GM21737 (cell line): ENCODE measurements at regions not wholly inside any gene's neighbourhood (a gene's known extent, or its start where the extent isn't known, plus 50 kb on each side); places are given as distances from the start of the nearest gene placed in this dataset.
"Not testable (repeated sequence)": the region's sequence is repeated elsewhere in the genome, so short reads cannot be mapped to it uniquely, and the experiment has no call there.

Experiments used
- ATAC-seq: cut with Tn5 transposase; IDR thresholded peaks from one replicate; pipeline ENCODE4 v1.9.1; 2021; ENCODE audit warnings: mild to moderate bottlenecking, moderate library complexity; ENCODE audit not compliant: unreplicated experiment

DNA sequence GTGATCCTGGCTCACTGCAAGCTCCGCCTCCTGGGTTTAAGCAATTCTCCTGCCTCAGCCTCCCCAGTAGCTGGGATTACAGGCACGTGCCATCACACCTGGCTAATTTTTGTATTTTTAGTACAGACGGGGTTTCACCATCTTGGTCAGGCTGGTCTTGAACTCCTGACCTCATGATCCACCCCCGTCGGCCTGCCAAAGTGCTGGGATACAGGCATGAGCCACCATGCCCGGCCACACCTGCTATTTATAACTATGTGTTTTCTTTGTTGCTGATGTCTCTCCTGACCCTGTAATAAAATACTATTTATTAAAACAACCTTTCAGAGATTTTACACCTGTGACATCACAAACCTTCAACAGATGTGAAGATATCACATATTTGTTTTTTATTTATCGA, 736.5 kb upstream of the PCDH15 start:
- ATAC-seq: not testable (repeated sequence)

DNA sequence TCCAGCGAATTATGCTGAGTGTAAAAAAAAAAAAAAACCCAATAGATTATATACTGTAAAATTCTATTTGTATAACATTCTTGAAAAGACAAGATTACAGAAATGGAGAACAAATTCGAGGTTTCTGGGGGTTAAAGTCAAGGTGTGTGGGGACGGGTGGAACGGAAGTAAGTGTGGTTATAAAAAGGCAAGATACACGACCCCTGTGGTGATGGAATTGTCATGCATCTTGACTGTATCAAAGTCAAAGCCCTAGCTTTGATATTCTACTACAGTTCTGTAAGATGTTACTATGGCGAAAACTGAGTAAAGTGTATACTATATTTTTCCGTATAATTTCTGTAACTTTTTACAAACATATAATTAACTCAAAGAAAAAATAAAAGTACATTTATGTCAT, 718.2 kb upstream of the PCDH15 start:
- no peak for ATAC-seq

DNA sequence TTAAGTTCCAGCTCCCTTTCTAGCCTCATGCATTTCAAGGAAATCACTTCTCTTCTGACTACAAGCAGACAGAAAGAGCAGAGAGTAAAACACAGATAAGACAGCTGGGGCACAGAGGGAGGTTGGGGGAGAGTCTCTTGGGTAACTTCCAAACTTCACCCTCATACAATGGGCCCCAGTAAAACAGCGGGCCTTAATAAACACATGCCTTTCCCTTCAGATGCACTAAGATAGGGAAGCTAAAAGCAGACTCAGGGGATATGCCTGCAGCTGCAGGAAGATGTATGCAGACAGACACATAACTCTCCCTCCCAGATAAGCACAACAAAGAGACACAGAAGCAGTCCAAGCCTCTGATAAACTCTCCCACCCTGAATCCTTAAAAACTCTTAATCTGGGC, 717.4 kb upstream of the PCDH15 start:
- not testable (repeated sequence) for ATAC-seq

DNA sequence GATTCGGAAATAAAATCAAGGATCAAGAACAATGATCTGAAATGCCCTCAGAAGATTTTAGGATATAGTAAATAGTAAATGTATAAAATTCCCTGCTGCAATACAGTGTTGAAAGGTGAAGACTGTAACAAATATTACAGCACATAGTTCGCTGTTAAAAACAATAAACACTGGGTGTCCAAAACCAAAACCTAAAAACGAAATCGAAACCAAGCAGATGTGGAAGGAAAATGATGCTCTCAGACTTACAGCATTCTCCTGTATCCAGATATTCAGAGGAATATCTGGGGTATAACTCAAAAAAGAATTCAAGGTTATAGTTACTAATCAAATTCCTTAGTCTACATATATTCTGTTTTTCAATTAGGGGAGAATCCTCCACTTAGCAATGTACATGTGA, 708.1 kb upstream of the PCDH15 start:
- no peak for ATAC-seq

DNA sequence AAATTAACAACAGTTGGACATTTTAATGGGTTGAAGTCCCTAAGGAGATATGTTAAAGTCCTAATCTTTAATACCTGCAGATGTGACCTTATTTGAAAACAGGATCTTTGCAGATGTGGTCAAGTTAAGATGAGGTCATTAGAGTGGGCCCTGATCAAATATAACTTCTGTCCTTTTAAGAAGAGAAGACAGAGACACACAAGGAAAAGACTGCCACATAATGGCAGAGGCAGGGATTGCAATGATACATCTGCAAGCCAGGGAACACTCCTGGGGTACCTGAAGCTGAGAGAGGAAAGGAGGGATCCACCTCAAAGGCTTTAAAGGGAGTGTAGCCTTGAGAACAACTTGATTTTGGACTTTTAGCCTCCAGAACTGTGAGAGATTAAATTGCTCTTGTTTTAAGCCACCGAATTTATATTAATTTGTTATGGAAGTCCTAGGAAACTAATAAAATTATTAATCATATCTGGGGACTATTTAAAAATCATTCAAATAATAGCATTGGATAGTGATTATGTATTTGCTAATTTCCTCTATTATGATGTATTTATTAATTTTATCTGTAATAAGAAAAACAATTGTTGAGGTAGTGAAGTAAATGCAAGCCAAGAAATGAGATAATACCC, 700.0 kb upstream of the PCDH15 start:
- no peak for ATAC-seq

DNA sequence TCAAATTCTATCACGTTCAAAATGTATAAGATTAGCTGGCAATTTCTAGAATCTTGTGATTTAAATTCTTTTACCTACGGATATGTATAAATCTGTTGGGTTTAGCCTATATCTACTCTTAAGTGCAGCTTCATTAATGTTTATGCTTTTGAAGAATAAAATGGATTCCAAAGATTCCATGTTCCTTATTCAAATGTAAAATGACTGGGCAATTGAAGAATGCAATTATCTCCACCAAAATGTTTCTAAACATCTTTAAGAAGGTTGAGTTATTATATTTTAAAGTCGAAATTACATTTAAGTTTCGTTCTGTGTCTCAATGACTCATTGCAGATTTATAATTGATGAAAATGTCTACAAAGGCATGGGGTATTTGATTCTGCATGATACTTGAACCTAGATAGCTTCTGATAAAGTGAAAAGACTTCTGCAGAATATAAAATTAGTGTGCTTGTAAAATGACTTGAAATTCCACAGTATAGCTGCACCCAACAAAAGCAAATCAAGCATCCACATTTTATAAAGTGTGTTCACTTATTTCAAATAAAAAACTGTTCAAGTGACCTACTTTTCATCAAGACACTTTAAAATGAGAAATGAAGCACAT, 697.0 kb upstream of the PCDH15 start:
- no peak for ATAC-seq

DNA sequence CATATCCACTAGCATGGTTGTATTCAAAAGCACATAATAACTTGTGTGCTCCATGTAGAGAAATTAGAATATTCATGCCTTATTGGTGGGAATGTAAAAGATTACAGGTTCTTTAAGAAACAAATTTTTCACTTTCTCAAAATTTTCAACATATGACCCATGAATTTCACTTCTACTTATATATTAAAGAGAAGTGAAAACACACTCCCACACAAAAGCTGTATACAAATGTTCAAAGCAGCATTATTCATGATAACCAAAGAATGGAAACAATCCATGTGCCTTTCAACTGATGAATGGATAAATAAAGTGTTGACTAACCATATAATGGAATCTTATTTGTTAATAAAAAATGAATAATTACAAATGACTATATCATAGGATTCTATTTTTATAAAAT, 694.5 kb upstream of the PCDH15 start:
- no peak for ATAC-seq

DNA sequence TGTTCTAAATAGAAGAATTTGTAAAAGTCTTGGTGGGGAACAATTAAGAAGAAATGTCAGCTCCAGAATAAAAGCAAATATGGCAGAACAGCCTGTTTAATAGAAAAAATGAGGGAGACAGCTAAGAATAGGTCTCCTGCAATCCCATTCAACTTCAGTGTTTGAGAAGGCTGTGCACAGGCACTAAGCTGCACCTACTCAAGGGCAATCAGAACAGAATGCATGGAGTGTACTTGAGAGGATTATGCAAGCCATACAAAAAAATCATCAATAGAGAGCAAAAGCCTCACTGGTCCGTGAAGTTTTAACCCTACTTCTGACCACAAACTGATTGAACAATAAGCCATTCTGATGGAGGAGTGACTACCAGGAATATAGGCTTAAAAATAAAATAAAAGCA, 690.7 kb upstream of the PCDH15 start:
- no peak for ATAC-seq

DNA sequence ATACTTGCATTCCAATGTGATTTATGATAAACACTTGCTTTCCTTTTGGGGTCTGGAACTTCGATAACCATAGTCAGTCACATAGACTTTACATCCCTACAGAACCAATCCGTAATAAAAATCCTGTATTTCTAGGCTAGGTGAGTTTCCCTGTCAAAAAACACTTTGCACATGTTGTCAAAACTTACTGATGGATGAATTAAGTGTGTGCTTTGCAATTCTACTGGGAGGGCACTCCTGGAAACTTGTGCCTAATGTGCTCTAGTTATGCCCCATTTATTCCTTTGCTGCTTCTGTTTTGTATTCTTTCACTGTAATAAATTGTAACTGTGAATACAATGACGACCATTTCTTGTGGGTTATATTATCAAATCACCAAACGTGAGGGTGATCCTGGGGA, 684.8 kb upstream of the PCDH15 start:
- no peak for ATAC-seq

DNA sequence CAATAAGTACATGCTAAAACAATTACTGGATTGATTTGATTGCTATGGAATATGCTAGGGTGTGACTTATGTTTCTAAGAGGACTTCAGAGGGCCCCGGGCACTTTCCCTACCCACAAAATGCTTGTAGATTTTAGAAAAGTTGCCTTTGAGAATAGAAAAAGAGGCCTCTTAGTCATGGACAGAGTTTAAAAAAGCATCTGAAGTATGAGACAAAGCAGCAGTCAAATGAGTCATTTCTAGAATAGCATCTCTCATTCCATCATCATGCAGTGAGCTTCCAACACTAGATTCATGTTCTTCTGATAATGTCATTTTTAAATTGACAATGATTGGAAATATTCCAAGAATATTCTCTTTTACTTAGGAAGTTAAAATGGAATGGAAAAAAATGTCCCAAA, 675.1 kb upstream of the PCDH15 start:
- no peak for ATAC-seq

DNA sequence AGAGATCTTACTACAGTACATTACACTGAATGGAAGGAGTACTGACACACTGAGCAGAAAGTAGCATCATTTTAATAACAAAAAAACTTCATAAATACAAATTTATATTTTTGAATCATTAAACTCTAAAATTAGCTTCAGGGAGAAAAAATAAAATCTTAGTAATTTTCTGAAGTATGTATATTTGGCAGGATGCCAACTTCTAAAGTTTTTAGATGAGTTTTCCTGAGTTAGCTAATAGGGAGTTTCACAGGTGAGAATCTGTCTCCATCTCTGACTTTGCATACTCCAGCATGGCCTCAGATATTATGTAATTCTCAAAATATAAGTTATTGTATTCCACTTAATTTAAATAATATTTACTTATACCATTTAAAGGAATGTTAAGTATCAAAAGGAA, 673.2 kb upstream of the PCDH15 start:
- no peak for ATAC-seq

DNA sequence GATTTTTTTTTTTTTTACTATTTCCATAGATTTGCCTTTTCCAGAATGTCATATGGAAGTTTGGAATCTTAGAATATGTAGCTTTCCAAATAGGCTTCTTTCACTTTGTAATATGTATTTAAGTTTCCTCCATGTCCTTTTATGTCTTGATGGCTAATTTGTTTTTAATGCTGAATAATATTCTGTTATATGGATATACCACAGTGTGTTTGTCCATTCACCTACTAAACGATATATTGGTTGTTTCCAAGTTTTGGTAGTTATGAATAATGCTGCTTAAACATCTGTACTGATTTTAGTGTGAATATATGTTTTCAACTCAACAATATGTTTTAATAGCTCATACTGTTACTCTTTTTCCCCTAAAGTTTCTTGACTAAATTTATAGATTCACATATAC, 669.8 kb upstream of the PCDH15 start:
- ATAC-seq: no peak

DNA sequence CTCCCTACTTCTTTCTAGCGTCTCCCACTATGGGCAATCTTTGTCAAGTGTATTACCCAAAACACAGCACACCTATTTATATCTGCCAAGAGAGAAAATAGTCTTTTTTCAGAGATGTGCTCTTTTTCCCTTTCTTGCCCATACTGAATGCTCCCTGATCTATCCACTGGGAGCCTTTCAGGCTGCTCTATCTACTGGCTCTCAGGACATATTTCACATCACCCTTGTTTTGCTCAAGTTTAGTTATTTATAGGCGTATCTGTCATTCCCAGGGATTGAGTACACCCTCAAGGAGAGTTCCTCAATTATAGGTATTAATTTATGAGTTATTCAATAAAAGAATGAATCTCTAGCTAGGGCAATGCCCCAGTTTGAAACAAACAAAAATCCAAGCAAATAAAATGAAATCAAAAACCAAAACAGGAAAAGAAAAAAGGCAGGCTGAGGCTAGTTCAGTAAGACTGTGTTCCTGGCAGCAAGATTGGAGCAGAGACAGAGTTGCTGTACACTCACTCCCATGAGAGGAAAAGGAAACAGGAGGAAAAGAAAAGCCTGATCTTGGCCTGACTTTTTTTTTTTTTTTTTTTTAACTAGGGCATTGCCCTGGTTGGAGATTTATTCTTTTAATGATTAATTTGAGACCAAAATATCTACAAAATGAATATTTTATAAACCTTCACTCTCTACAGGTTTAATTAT, 665.9 kb upstream of the PCDH15 start:
- no peak for ATAC-seq

DNA sequence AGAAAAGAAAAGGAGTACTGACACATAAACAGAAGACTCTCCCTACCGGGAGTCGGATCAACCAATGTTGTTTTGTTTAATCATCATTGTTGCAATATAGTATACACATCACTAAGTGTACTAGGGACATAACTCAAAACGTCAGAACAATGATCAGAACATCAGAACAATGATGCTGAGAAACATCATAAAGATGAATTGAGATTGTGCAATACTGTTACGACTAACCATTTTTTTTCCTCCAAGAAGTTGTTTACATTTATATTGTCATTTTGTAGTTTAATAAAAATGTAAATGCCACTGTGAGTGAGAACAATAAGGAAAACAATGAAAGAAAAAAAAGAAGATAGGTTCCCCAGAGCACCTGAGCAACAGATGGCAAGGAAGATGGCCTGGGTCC, 663.1 kb upstream of the PCDH15 start:
- ATAC-seq: no peak

DNA sequence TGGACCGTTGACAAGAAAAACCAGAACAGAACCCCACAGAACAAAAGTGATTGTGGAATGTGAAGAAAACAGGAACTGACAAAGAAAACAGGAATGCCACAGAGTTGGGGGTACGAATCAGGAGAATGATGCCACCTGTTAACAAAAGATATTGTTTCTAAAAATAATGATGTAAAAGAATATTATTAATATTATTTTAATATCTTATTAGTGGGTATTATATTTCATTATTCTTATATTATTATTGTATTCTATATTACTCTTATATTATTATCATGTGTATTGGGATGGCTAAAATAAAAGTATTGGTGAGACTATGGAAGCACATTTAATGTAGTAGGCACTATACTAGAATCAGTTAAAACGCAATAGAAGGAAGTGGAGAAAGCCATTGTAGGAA, 659.0 kb upstream of the PCDH15 start:
- no peak for ATAC-seq

DNA sequence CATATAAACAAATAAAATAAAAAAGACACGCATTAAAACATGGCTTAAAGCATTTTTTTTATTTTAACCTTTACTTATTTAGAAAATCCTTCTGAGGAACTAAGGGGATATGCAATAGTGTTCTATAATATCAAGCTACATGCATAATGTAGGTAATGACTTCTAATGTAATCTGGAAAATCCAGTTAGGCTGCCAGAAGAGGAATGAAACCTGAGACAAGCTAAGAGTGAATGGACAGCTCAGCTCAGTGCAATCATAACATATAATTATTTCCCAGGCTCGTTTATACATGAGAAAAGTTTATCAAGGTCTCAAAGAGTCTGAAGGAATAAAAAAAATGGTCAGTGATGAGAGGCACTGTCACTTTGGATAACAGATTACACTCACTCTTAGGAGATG, 649.0 kb upstream of the PCDH15 start:
- ATAC-seq: no peak

DNA sequence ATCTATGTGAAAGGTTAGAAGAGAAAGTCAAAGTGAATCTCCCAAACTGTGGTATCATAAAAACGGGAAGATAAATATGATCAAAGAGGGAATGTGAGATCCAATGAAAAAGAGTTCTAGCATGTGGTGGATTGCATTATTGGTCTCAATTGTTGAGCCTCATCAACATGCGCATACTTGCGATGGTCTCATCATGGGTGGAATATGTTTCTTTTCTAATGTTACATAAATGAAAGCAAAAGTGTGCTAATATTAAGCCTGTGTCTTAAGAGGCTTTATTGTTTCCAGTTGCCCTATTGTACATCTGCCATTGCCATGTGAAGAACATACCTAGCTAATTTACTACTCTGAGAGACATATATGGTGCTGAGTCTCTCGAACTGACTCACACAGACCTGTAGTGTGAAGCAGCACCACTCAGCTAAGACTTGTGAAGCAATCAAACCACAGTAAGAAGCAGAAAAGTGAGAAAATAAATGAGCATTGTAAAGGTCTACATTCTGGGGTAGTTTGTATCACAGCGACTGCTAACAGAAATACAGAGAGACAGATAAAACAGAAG, 645.5 kb upstream of the PCDH15 start:
- ATAC-seq: no peak

DNA sequence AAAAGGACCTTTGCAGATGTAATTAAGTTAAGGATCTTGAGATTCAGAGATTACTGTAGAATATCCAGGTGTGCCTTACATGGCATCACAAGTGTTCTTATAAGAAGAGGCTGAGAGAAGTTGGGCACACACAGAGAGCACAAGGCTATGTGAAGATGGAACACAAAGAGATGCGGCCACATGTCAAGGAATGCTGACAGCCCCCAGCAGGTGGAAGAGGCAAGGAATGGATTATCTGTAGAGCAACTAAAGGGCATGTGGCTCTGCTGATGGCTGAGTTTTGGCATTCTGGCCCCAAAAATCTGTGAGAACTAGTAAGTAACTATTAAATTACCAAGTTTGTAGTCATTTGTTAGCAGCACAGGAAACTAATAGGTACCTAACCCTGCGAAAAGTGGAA, 640.7 kb upstream of the PCDH15 start:
- ATAC-seq: no peak

DNA sequence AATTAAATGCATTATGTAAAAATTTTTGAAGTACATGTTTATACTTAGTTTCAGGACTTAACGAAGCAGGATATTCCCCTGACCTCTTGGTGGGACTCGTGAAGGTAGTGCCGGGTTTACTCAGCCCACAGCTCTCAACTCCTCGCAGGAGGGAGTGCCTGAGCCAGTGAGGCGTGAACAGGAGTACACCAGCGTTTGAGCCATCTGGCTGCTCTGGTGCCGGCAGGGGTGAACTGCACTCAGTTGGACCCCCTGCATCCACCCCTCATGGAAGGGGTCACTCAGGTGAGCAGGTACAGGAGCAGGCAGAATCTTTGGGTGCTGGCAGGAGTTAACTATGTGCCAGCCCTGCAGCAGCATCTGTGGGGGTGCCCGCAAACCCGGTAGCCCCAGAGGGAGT, 625.1 kb upstream of the PCDH15 start:
- no peak for ATAC-seq

DNA sequence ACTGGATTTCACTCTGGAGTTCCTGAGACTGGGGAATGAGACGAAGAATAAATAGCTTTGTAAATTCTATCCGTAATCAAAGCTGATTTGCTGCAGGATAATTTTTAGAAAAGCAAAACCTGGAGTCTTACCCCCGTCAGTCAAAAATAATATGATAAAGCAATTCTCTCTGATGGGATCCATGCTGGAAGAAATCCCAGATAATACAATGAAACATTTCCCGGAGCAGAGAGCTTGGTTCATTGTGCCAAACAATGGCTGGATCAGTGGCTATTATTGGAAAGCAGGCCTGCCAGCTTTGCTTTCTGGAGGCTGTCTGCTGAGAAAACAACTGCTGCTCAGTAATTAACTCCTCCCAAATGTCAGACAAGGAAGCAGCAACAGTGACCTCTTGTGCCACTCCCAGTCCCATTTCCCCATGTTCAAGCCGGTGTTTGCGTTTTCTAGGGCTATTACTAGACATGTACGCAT, 609.4 kb upstream of the PCDH15 start:
- ATAC-seq: no peak

DNA sequence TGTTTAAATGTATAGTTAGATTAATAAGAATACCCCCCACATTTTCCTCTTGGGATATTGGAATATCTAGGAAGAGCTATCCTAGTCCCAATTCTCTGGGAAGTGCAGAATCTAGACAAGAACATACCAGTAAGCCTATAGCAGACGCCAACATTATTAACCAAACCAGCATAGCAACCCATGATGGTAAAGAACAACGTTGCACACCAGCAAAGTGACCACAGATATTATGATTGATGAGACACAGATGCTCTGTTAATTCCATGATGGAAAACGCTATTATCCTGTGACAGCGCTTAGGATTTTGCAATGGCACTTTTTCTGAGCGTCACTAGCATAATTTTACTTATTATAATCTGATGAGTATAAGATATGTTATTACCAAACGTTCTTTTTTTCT, 603.1 kb upstream of the PCDH15 start:
- ATAC-seq: no peak
